Fibroblast of peridontal ligament (primary cell): ENCODE measurements at regions not wholly inside any gene's neighbourhood (a gene's known extent, or its start where the extent isn't known, plus 50 kb on each side); places are given as distances from the start of the nearest gene placed in this dataset.

ENCODE experiments used
- DNase-seq: peaks from one replicate; pipeline ENCODE4 v3.0.0-alpha.2; 2010; ENCODE audit errors: extremely low read depth

DNA sequence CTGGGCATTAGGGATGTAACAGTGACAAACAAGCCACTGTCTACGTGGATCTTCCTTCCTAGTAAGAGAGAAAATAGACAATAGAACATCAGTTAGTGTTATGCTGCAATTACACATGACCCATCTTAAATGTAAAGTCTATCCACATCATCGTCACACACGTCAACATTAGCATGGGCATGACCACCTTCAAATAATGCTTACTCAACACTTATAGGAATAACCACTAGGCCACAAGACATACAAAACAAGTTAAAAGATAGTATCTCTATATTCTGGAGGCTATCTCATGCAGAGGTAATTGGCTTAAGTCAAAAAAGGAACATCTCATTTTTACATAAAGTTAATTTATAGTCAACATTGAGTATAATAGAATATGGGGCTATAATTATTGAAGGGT is 156.5 kb downstream of the MOXD1 start:
- DNase-seq: no peak

DNA sequence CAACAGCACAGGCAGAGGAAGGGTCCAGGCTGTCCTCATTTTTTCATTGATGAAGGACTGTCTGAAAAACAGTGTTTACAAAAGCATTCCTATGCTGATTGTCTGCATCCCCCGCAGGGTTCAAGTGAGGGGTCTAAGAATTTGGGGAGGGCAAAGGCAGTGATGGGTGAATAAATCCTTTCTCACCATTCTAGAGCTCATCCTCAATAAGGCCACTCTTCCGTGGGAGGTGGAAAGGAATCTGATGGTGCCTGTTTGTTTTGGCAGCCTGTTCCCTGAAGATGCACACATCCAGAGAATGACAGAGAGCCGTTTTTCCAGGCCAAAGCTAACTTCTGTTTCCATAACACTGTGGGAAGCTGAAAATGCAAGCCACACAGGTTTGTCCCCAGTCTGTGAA is 164.5 kb downstream of the MOXD1 start:
- DNase-seq: no peak

DNA sequence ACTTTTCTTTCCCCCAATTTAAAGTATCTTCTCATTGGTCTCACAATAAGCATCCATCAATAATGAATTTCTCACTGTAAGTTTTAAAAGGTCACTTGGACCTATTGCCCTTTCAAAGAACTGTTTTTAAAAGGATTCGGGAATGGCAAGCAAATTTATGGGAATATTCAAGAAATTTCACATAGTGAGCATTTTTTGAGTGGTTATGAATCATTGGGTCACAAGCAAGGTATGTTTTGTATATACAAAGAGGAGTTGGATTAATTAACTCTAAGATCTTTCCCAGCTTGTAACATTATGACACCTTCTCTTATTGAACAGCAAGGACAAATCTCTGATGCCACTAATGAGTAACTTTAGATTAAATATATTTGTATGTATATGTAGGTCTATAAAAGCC is 165.0 kb downstream of the MOXD1 start:
- no peak for DNase-seq

DNA sequence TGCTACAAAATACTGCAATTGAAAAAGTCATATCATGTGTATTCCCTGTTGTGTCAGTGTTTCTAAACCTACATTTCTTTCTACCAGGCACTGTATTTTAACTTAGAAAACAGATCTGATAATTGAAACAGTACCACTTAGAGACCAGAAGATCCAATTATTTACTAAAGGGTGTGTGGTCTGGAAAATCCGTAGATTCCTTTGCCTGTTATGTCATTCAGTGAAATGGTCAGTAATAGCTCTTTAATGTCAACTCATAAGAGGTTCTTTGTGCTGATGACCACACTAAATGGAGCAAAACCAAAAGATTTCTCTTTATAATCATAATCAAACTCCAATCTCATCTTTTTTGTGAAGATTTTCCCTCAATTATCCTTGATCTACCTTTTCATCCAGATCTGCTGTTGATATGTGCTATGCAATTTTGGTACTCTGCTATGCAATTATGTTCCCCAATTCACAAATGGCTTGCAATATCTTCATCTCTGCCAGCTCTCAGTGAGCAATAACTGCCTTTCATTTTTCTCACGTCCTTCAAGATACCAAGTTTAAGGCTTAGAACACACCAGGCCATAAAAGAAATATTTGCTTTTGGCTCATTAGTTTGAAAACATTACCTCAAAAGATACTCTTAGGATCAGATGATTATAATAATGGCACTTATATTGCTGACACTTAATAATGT is 165.5 kb downstream of the MOXD1 start:
- DNase-seq: peak; percentile 45

DNA sequence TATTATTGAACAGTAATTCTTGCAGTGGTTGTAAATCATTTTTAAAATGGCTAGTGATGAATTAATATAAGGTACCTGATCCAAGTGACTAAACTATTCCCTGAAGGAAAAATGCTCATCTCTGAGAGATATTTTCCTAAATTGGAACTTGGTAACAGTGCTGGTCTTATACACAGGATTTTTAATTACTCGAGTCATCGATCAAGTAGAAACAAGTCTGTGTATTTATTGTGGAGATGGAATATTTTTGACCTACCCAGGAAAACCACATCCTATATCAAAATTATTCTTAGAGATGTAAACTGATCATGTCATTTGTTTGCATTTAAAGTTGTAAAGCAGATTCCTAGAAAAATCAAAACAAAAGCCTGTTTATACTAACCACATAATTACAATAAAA is 166.9 kb downstream of the MOXD1 start:
- no peak for DNase-seq

DNA sequence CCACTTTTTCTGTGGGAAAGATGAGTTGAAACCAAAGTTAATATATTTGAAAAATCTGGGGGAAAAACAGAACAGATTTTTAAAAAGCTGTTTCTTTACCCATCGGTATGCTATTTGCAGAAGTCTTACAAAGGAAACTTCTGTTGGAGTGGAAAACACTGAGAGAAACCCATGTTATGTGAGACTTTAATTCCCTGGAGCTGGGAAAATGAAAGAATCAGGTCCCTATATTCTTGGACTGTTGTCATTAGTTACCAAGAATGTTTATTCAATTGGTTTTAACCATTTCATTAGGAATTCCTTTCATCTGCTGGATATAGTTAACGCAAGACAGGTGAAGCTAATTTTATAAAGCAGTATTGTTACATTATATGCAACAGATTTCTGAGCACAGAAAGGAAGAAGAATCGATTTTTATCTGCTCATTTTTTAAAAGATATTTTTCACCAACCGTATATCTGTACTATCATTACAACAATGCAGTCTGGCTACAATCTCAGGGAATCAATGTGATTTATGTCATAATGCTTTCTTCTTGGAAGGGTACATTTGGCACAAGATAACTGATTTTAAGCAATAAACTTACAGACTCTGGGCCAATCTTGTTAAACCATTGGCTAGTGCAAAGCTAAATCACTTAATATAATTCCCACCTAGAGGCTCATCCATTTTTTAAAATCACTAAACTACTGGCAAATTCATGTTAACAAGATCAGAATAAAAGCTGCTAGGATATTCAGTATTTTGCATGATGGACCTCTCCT is 170.0 kb downstream of the MOXD1 start:
- no peak for DNase-seq

DNA sequence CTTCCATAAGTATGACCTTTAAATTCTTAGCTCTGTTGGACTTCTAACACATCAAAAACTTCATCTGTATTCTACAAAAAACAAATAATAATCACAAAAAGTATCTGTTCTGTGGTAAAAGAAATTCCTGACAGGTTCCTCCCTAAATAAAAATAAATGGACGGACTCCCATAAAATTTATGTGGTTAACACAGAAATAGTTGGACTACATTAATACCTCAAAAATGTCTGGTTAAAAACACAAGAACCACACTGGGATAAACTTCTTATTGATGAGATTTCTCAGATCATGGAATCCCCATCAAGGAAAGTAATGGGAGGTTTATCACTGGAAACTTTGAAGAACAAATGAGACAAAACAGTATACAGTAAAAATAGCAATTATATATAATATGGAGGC is 172.4 kb downstream of the MOXD1 start:
- DNase-seq: peak; percentile 59

DNA sequence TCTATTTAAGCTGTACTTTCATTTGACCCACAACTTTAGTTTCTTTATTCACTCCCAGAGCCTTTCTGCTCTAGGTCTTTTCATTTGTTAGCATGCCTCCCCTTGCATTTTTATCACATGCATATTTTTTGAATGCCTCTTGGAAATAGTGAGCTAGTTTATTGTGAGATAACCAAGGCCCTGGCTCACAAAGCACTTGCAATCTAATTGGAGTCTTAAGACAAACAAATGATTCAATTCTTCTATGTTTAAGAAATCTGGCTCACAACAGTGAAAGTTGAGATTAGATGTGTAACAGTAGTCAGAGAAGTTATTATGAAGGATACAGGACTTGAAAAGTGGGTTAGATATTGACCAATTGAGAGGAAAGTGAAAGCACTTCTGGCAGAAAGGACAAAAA is 173.4 kb downstream of the MOXD1 start:
- DNase-seq: peak; percentile 97

DNA sequence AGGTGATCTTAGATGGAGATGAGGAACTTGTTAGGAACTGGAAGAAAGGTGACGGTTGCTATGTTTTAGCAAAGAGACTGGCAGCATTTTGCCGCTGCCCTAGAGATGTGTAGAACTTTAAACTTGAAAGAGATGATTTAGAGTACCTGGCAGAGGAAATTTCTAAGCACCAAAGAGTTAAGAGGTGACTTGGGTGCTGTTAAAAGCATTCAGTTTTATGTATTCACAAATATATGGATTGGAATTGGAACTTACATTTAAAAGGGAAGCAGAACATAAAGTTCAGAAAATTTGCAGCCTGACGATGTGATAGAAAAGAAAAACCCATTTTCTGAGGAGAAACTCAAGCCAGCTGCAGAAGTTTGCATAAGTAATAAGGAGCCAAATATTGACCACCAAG is 176.3 kb downstream of the MOXD1 start:
- DNase-seq: no peak

DNA sequence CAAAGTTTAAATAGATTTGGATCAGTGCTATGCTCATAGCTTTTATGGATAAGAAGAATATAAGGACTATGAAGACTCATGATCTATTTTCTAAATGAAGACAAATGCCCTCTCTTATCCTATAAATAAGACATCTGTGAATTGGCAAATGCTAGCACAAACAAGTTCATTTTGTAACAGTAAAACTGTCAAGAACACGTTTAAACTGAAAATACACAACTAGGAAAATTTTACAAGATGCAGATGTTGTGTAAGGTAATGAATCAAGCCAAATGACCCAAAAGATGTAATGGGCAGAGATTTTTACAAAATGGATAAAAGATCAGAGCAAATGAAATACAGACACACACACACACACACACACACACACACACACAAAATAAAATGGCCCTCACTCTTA is 180.5 kb downstream of the MOXD1 start:
- no peak for DNase-seq

DNA sequence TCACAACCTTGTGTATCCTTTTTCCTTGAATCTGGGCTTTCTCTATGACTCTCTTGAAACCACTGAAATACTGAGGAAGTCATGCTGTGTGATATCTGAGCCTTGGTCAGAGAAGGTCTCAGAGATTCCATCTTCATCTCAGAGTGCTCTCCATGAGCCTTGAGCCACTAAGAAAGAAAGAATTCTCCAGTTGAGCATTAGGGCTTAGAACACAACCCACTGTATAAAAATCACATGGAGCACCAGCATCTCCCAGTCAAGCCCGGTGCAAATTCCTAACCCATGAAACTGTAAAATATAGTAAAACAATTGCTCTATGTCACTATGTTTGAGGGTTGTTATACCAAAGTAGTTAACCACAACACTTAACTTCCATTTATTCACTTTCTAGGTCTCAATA is 181.4 kb downstream of the MOXD1 start:
- DNase-seq: peak; percentile 18

DNA sequence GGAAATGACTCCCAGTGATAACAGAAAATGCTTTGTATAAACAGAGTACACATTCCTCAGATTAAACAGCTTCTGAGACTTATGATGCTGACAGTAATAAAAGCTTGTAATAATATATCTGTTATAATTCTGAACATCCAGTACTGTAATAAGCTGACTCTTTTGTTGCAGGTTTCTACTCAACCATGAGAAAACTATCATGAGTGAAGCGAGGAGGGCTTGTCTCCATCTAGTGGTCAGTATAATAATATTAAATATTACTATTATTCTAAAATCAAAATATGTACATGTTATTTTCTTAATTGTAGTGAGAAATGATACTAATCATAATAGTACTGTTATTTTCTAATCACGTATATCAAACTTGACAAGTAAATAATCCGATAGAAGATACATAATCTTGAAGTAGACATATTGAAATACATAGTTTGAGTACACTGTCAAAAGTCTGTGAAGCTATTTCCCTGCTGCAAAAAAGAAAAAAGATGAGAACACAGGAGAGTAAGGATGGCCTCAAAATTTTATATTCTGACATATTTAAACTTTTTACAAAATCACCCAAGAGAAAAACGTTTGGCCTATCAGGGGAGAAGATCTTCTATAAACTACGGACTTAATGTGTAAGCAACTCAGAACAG is 183.1 kb downstream of the MOXD1 start:
- peak; percentile 71 for DNase-seq

DNA sequence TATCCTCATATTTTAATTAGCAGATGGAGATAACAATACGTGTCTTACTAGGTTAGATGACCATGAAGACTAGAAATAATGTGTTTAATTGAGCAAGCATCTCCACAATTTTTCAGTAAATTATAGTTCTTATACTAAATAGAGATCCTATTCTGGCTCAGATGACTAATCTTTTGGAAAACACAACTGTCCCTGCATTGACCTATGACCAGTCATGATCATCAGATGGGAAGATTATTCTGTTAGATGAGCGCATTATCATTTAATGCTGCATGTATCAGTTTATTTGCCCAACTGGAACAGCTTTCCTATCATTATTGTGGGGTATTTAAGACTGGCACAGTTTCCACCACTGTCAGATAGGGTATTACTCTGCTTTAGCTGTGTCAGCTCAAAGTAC is 185.5 kb downstream of the MOXD1 start:
- no peak for DNase-seq

DNA sequence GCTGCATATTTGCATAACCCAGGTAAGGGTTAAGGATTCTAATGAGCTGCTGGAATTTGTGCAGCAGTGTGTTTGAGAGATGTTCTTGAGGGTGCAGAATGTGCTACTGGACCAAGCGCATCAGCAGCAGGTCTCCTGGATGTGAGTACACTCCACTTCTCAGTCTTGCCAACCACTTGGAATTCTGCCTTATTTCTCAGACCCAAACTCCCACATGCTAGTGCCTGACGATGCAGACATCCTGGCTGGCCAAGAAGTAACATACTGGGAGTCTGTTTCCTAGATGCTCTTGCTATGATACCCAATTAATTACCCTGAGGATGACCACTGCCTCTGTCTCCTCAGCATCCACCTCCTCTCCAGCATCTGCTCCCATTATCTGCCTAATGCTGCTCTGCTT is 186.6 kb downstream of the MOXD1 start:
- no peak for DNase-seq

DNA sequence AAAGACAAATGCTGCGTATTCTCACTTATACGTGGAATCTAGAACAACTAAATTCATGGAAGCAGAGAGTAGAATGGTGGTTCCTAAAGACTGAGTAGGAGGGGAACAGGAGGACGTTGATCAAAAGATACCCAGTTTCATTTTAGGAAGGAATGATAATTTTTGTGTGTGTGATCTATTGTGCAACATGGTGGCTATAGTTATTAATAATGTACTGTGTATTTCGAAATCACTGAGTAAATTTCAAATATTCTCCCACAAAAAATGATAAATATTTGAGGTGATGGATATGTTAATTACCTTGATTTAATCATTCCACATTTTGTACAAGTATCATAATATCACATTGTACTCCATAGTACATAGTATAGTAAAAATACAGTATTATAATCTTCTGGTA is 187.5 kb downstream of the MOXD1 start:
- no peak for DNase-seq

DNA sequence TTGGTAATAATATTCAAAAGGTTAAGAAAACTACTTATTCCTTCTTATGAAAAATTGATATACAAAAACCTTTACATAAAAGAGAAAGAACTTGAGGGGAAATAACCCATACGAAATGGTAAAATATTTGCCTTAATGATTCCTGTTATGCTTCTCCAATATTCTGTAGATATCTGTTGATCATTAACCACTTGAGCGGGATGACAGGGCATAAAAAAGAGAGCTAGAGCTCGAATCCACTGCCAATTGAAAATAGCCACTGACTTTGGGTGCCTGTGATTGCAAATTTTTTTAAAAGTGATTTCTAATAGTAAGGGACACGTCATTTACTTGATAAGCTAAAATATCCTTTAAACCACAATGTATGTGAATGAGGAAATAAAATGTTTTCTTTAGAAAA is 188.1 kb downstream of the MOXD1 start:
- DNase-seq: no peak

DNA sequence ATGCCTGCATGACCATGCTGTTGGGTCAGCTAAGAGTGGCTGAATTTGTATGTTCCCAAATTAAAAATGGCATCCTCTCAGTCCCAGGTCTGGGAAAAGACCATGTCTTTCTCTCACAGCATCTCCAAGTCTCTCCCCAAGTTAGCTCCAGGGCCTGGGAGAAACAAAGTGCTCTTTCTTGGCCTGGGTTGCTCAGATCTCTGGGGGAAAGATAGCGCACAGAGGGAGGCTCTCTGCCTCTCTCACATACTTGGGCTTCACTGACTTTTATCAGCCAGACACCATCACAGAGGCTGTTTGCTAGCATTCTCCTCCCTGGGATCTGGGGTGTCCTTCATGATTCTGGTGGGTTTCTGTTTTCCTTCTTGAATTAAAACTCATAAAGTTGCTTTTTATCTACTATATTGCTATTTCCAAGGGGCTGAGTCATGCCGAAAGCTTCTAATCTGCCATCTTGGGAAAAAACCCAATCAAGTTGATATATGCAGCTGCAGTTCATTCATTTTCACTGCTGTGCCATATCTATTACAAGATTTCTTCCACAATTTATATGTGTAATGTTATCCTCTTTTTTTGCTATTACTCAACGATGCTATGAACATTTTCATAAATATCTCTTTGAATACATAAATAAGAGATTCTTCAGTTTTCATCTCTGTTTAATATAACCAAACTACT is 190.2 kb downstream of the MOXD1 start:
- peak; percentile 49 for DNase-seq

DNA sequence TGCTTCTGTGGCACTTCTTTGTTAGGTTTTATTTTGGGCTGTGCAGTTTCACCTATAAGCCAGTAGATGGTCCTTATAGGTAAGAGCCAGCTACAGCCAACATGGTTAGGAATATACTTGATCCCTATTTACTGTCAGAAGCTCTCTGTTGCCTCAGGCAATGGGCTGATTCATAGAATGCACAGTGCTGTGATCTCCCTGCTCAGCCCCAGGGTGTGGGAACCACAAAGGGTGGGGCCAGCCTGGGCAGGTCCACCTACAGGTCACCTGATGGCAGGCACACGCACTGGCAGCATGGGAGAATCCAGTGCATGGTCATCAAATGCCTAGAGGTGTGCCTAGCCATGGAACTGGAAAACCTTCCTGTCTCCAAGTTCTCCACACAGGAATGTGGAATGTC is 191.9 kb downstream of the MOXD1 start:
- DNase-seq: no peak

DNA sequence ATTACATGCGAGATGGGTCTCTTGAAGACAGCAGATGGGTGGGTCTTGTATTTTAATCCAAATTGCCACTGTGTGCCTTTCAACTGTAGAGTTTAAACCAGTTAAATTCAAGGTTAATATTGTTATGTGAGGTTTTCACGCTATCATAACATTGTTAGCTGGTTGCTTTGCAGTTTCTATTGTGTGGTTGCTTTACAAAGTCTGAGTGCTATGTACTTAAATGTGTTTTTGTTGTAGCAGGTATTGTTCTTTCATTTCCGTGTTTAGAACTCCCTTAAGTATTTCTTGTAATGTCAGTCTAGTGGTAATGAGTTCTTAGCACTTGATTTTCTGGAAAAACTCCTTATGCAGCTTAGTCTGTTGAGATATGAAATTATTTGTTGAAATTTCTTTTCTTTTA is 193.3 kb downstream of the MOXD1 start:
- no peak for DNase-seq

DNA sequence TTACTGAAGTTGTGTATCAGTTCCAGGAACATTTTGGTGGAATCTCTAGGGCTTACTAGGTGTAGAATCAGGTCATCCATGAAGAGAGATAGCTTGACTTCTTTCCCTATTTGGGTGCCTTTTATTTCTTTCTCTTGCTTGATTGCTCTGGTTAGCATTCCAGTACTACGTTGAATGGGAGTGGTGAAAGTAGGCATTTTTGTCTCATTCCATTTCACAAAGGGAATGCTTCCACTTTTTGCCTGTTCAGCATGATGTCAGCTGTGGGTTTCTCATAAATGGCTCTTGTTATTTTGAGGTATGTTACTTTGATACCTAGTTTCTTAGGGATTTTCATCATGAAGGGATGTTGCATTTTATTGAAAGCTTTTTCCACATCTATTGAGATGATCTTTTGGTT is 195.3 kb downstream of the MOXD1 start:
- peak; percentile 48 for DNase-seq

DNA sequence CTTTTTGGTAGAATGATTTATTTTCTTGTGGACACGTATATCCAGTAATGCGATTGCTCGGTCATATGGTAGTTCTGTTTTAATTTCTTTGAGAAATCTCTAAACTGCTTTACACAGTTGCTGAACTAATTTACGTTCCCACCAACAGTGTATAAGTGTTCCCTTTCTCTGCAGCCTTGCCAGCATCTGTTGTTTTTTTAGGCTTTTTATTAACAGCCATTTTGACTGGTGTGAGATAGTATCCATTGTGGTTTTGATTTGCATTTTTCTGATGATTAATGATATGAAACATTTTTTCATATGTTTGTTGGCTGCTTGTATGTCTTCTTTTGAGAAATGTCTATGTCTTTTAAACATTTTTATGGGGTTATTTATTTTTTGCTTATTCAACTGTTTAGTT is 196.7 kb downstream of the MOXD1 start:
- no peak for DNase-seq

DNA sequence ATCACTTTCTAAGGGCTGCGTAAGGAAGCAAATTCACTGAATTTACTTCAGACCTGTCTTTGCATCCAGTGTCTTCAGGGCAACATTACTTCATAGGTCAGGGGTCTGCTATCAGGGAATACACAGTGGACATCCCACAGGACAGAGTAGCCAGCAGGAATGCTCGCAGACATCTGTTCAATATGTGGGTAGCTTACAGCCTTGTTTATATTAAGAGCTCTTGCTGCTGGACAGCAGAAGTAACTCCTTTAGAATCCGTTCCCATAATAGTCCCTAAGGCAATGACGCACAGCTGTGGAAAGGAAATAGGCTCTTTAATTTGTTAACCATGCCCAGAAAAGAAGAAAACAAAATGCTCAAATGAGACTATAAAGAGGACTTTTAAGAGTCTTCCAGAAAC is 198.7 kb downstream of the MOXD1 start:
- DNase-seq: peak; percentile 96

DNA sequence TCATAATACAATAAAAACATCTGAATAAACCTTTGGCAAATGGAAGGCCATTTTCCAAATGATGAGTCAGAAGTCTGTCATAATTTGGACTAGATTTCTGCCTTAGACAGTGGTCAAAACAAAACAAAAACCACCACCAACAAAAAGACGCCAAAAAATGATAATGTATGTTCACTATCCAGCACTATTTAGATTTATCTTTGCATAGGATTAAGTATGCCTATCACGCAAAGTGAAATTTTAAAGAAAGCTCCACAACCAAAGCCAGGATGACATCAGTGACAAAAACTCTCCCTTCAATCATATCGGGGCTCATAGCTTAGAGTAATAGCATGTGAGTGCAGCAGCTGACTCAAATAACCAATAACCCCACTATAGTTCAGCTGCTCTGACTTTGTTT is 201.9 kb downstream of the MOXD1 start:
- DNase-seq: peak; percentile 84
